H1 (cell line): ENCODE measurements at regions not wholly inside any gene's neighbourhood (a gene's known extent, or its start where the extent isn't known, plus 50 kb on each side); places are given as distances from the start of the nearest gene placed in this dataset.

Experiments used
- CTCF ChIA-PET: fragments of 300-600 bp; sonication (Branson Sonifier 250); formaldehyde crosslinking; loops from one replicate; lab custom pipeline; 2021; ENCODE audit not compliant: partially characterized antibody; lab: Charles Lee
- POLR2A ChIA-PET: fragments of 300-600 bp; sonication (Branson Sonifier 250); formaldehyde crosslinking; loops from one replicate; lab custom pipeline; 2021; ENCODE audit warnings: inconsistent platforms; ENCODE audit not compliant: partially characterized antibody; lab: Charles Lee
- DNase-seq, 2 experiments: peaks; one replicate each; pipeline versions ENCODE4 v3.0.0 to v3.0.0-alpha.2; 2010 to 2022; ENCODE audit warnings: low spot score in 2 of 2, low read depth in 1 of 2, mixed read lengths in 1 of 2
- FAIRE-seq: peaks from 2 replicates; lab custom pipeline; 2011; peaks lifted over from hg19 to GRCh38; lab: Jason Lieb, UNC
- H2AFZ ChIP-seq: 2 replicates; pipeline ENCODE4 v1.8.1; 2012; ENCODE audit warnings: low read length, inconsistent platforms
- H2AK5ac ChIP-seq: 2 replicates; pipeline ENCODE4 v1.6.1; 2013; ENCODE audit warnings: low read depth, low read length
- H2BK120ac ChIP-seq: replicated peaks from 2 replicates; pipeline ENCODE3; 2013; ENCODE audit warnings: low read depth, low read length, inconsistent platforms
- H2BK12ac ChIP-seq: 2 replicates; pipeline ENCODE4 v1.6.1; 2013; ENCODE audit warnings: low read depth, low read length
- H2BK15ac ChIP-seq: 2 replicates; pipeline ENCODE4 v1.6.1; 2013; ENCODE audit warnings: low read length
- H2BK20ac ChIP-seq: 2 replicates; pipeline ENCODE4 v1.6.1; 2013; ENCODE audit warnings: low read length
- H2BK5ac ChIP-seq: 2 replicates; pipeline ENCODE4 v1.6.1; 2013; ENCODE audit warnings: low read depth, low read length
- H3K14ac ChIP-seq: 2 replicates; pipeline ENCODE4 v1.6.1; 2013; ENCODE audit warnings: inconsistent platforms; ENCODE audit not compliant: insufficient read length
- H3K18ac ChIP-seq: 2 replicates; pipeline ENCODE4 v1.6.1; 2013; ENCODE audit warnings: low read length; ENCODE audit errors: extremely low read depth
- H3K23ac ChIP-seq: 2 replicates; pipeline ENCODE4 v1.6.1; 2013; ENCODE audit warnings: inconsistent platforms; ENCODE audit not compliant: insufficient read length
- H3K23me2 ChIP-seq: 2 replicates; pipeline ENCODE4 v1.6.1; 2013; ENCODE audit warnings: low read depth, low read length
- H3K27ac ChIP-seq: 2 replicates; pipeline ENCODE4 v1.6.1; 2011; ENCODE audit warnings: low read depth, low read length, inconsistent platforms
- H3K27me3 ChIP-seq, 4 experiments: replicated peaks in 1 of 4; 1 replicate in 1 of 4; 2 replicates in 3 of 4; pipeline versions ENCODE4 v1.6.1 to v1.8.1; 2011 to 2013; ENCODE audit warnings: low read length in 3 of 4, mild to moderate bottlenecking in 3 of 4, inconsistent platforms in 2 of 4, mixed read lengths in 2 of 4, moderate library complexity in 1 of 4; ENCODE audit not compliant: control insufficient read depth in 3 of 4, insufficient read depth in 3 of 4; ENCODE audit errors: extremely low read depth in 1 of 4
- H3K36me3 ChIP-seq, 4 experiments: 2 replicates each; pipeline versions ENCODE4 v1.6.1 to v1.8.1; 2011 to 2013; ENCODE audit warnings: mild to moderate bottlenecking in 4 of 4, low read length in 3 of 4, moderate library complexity in 2 of 4, control low read depth in 1 of 4, inconsistent platforms in 1 of 4; ENCODE audit not compliant: insufficient read depth in 4 of 4, control insufficient read depth in 2 of 4
- H3K4ac ChIP-seq: replicated peaks from 2 replicates; pipeline ENCODE3; 2013; ENCODE audit warnings: low read length, low read depth, mixed read lengths, inconsistent platforms; ENCODE audit not compliant: insufficient read length
- H3K4me1 ChIP-seq, 4 experiments: replicated peaks in 1 of 4; 1 replicate in 1 of 4; 2 replicates in 3 of 4; pipeline versions ENCODE4 v1.6.1 to v1.8.1; 2011 to 2013; ENCODE audit warnings: low read length in 3 of 4, inconsistent platforms in 2 of 4, mixed read lengths in 1 of 4; ENCODE audit not compliant: insufficient read depth in 4 of 4, control insufficient read depth in 3 of 4
- H3K4me2 ChIP-seq, 2 experiments: 2 replicates each; pipeline versions ENCODE4 v1.6.1 to v1.8.1; 2011 to 2013; ENCODE audit warnings: low read depth in 2 of 2, low read length in 2 of 2, control low read depth in 1 of 2, inconsistent platforms in 1 of 2, mild to moderate bottlenecking in 1 of 2; ENCODE audit not compliant: insufficient read depth in 1 of 2
- H3K4me3 ChIP-seq, 4 experiments: fragments of 200-600, 300-600 bp in 1 of 4; sonication (generic), shearing (Covaris generic), sonication (Bioruptor Twin) in 1 of 4; 2 replicates each; pipeline versions ENCODE4 v1.5.1 to v1.8.1; 2011 to 2016; ENCODE audit warnings: low read length in 4 of 4, low read depth in 3 of 4, control low read depth in 2 of 4, inconsistent platforms in 2 of 4, mild to moderate bottlenecking in 2 of 4, mixed read lengths in 1 of 4, moderate library complexity in 1 of 4; ENCODE audit not compliant: insufficient read depth in 2 of 4; ENCODE audit errors: extremely low read depth in 1 of 4
- H3K56ac ChIP-seq: replicated peaks from 2 replicates; pipeline ENCODE3; 2013; ENCODE audit warnings: low read depth, mild to moderate bottlenecking, mixed read lengths, low read length, inconsistent platforms; ENCODE audit not compliant: insufficient read length
- H3K79me1 ChIP-seq: 2 replicates; pipeline ENCODE4 v1.6.1; 2013; ENCODE audit warnings: low read depth, low read length, control low read depth
- H3K79me2 ChIP-seq, 2 experiments: 2 replicates each; pipeline versions ENCODE4 v1.6.1 to v1.8.1; 2012 to 2013; ENCODE audit warnings: low read length in 2 of 2, mild to moderate bottlenecking in 2 of 2, inconsistent platforms in 1 of 2; ENCODE audit not compliant: insufficient read depth in 2 of 2, control insufficient read depth in 1 of 2
- H3K9ac ChIP-seq, 4 experiments: replicated peaks in 1 of 4; 1 replicate in 1 of 4; 2 replicates in 3 of 4; pipeline versions ENCODE4 v1.6.1 to v1.8.1; 2011 to 2013; ENCODE audit warnings: low read depth in 3 of 4, low read length in 3 of 4, control low read depth in 2 of 4, mild to moderate bottlenecking in 2 of 4, moderate library complexity in 2 of 4, inconsistent platforms in 1 of 4; ENCODE audit errors: extremely low read depth in 1 of 4
- H3K9me3 ChIP-seq, 2 experiments: 2 replicates each; pipeline versions ENCODE4 v1.6.1 to v1.8.1; 2012 to 2013; ENCODE audit warnings: mild to moderate bottlenecking in 2 of 2, moderate library complexity in 2 of 2, control low read depth in 1 of 2, inconsistent platforms in 1 of 2, low read depth in 1 of 2, low read length in 1 of 2, mixed read lengths in 1 of 2; ENCODE audit not compliant: insufficient read depth in 2 of 2
- H4K20me1 ChIP-seq, 2 experiments: replicated peaks in 1 of 2; 2 replicates each; pipeline versions ENCODE3 to v1.8.1; 2011 to 2013; ENCODE audit warnings: inconsistent platforms in 2 of 2, low read length in 2 of 2, mild to moderate bottlenecking in 1 of 2; ENCODE audit not compliant: insufficient read depth in 2 of 2, control insufficient read depth in 1 of 2
- H4K5ac ChIP-seq: 2 replicates; pipeline ENCODE4 v1.6.1; 2013; ENCODE audit warnings: low read length, low read depth, mixed read lengths, inconsistent platforms; ENCODE audit not compliant: insufficient read length
- H4K8ac ChIP-seq: 2 replicates; pipeline ENCODE4 v1.8.0; 2013; ENCODE audit warnings: mild to moderate bottlenecking, moderate library complexity, low read length, inconsistent platforms; ENCODE audit not compliant: insufficient read depth; ENCODE audit errors: extremely low read depth
- H4K91ac ChIP-seq: replicated peaks from 2 replicates; pipeline ENCODE3; 2013; ENCODE audit warnings: low read length, mixed read lengths, inconsistent platforms; ENCODE audit not compliant: insufficient read length
- BACH1 ChIP-seq: IDR thresholded peaks from 2 replicates; pipeline ENCODE4 v1.6.1; 2012; ENCODE audit warnings: low read length, improper control_type of control experiment
- BCL11A ChIP-seq, 2 experiments: IDR thresholded peaks; one replicate each; pipeline ENCODE4 v1.6.1; 2011; ENCODE audit warnings: low read depth in 2 of 2, low read length in 2 of 2, mild to moderate bottlenecking in 2 of 2
- EGR1 ChIP-seq: IDR thresholded peaks from 2 replicates; pipeline ENCODE4 v1.6.1; 2011; ENCODE audit warnings: low read depth, low read length, borderline replicate concordance
- HDAC2 ChIP-seq, 2 experiments: fragments of 300-600 bp in 1 of 2; sonication (generic) in 1 of 2; IDR thresholded peaks; 2 replicates each; pipeline ENCODE4 v1.6.1; 2011 to 2012; ENCODE audit warnings: low read depth in 2 of 2, low read length in 2 of 2, mild to moderate bottlenecking in 2 of 2, moderate library complexity in 2 of 2, borderline replicate concordance in 1 of 2, inconsistent platforms in 1 of 2
- RBBP5 ChIP-seq: IDR thresholded peaks from 2 replicates; pipeline ENCODE4 v1.7.1; 2012; ENCODE audit warnings: low read depth, mild to moderate bottlenecking, inconsistent platforms, low read length, moderate library complexity, borderline replicate concordance
- WGBS, 2 experiments: shearing (Covaris generic) in 1 of 2; methylation state at CpG; one replicate each; pipeline versions ENCODE4 v1.1.6 to v1.1.7; 2013 to 2015; ENCODE audit warnings: low lambda C conversion rate in 2 of 2, mixed read lengths in 2 of 2, inconsistent platforms in 1 of 2, low coverage in 1 of 2, missing lambda C conversion rate in 1 of 2; ENCODE audit not compliant: insufficient replicate concordance in 2 of 2, insufficient coverage in 1 of 2, insufficient read length in 1 of 2; ENCODE audit errors: extremely low coverage in 1 of 2, missing lambda C conversion rate in 1 of 2; 5-methylcytosine and 5-hydroxymethylcytosine counted together

DNA sequence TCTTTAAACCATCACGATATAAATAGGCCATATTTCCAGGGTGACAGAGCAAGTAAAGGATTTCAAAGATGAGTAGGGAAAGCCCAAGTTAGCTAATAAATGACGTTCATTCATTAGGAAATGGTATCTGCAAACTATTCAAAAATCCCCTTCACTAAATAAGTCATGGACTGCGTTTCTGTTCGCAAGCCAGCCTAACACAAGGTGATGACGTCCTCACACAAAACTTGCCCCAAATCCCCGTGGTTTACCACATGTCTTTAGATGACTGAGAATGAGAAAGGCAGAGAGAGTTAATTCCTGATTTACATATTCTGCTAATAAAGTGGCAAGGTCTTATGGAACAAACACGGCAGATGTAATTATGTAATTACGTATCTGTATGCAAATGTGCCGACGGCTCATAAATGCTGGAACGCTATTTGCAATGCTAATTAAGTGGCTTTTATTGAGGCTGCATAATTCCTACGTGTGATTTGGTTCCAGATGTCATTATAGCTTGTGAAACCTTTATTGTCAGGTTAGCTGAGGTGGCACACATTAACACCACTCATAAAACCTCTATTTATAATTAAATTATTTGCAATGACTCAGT lies 437.7 kb upstream of the FRG1 start:
- WGBS, 2 experiments, result 92% methylated on average over 12 of the region's 12 CpGs; no CpG with 5 or more reads in 1 of the 2 experiments
- peaks cover 0 to 5% of the 10 kb centered on the region in 2 experiments for H4K20me1 ChIP-seq
- FAIRE-seq, result no peak
- no peak overlapping the region for H3K27ac ChIP-seq
- no peak overlapping the region for H4K8ac ChIP-seq
- H4K5ac ChIP-seq, result no peak overlapping the region
- H3K4me3 ChIP-seq, result no peak overlapping the region
- H3K27me3 ChIP-seq, result no peaks in the 10 kb centered on the region
- H3K4me2 ChIP-seq, result no peak overlapping the region
- H3K79me1 ChIP-seq, result no peaks in the 10 kb centered on the region
- H3K79me2 ChIP-seq, result no peaks in the 10 kb centered on the region
- H3K14ac ChIP-seq, result no peak overlapping the region
- no peak overlapping the region for H2BK12ac ChIP-seq
- CTCF ChIA-PET, result no interaction called here
- H2BK20ac ChIP-seq, result no peak overlapping the region
- no peaks in the 10 kb centered on the region for H3K9me3 ChIP-seq
- no peak overlapping the region for H2BK15ac ChIP-seq
- H3K23ac ChIP-seq, result no peak overlapping the region
- H3K56ac ChIP-seq, result no peak overlapping the region
- no peak overlapping the region for H3K9ac ChIP-seq
- no peak overlapping the region for H2AFZ ChIP-seq
- no peak overlapping the region for H2AK5ac ChIP-seq
- H4K91ac ChIP-seq, result no peak overlapping the region
- POLR2A ChIA-PET, result no interaction called here
- no peak overlapping the region for H2BK120ac ChIP-seq
- H2BK5ac ChIP-seq, result no peak overlapping the region
- H3K36me3 ChIP-seq, result no peaks in the 10 kb centered on the region; a peak in 1 of 8 replicates
- no peak overlapping the region for H3K4ac ChIP-seq
- peaks cover 5% of the 10 kb centered on the region for H3K23me2 ChIP-seq
- no peak overlapping the region for H3K18ac ChIP-seq
- DNase-seq, result no peak
- no peaks in the 10 kb centered on the region for H3K4me1 ChIP-seq
- TF ChIP-seq EGR1 (no peak), RBBP5 (no peak), BACH1 (no peak), BCL11A (IDR thresholded peaks at IDR 0.05; ENCODE audit: low read depth in 2 of 2, low read length in 2 of 2) (no peak), HDAC2 (IDR thresholded peaks at IDR 0.05; ENCODE audit: borderline replicate concordance in 1 of 2, low read depth in 2 of 2, low read length in 2 of 2) (no peak)
